Middle frontal gyrus (tissue), 1 donor: ENCODE measurements at regions not wholly inside any gene's neighbourhood (a gene's known extent, or its start where the extent isn't known, plus 50 kb on each side); places are given as distances from the start of the nearest gene placed in this dataset.
"Not testable (repeated sequence)": the region's sequence is repeated elsewhere in the genome, so short reads cannot be mapped to it uniquely, and the experiment has no call there.

Source experiments
- DNase-seq: peaks from one replicate; pipeline ENCODE4 v3.0.0-alpha.2; 2015; ENCODE audit warnings: low spot score; ENCODE audit errors: extremely low spot score

DNA sequence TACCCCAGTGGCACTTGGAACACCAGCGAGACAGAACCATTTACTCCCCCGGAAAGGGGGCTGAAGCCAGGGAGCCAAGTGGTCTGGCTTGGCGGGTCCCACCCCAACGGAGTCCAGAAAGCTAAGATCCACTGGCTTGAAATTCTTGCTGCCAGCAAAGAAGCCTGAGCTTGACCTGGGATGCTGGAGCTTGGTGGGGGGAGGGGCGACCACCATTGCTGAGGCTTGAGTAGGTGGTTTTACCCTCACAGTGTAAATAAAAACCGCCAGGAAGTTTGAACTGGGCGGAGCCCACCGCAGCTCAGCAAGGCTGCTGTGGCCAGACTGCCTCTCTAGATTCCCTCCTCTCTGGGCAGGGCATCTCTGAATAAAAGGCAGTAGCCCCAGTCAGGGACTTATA lies 62.8 kb downstream of the RPS24 start:
- not testable (repeated sequence) for DNase-seq

- not testable (repeated sequence) for DNase-seq
These were observed 68.9 kb downstream of the RPS24 start for GRCh38 chr10:78102593-78102992.

DNA sequence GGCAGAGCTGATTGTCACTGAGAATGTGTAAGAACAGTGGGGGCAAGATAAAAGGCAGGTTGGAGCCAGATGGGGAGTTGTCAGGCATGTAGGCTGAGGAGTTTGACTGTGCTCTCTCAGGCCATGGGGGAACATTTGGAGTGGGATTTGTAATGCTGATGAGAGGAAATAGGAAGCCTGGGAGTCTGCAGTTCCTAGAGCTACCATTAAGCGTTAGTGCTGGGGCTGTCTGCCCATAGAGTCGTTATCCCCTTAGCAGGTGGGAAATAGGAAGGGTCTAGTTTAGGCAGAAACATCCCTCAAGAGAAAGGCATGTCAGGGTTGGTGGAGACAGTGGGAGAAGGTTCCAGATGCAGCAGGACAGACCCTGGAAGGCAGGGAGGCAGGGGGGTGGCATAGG lies 75.5 kb downstream of the RPS24 start:
- DNase-seq = no peak

DNA sequence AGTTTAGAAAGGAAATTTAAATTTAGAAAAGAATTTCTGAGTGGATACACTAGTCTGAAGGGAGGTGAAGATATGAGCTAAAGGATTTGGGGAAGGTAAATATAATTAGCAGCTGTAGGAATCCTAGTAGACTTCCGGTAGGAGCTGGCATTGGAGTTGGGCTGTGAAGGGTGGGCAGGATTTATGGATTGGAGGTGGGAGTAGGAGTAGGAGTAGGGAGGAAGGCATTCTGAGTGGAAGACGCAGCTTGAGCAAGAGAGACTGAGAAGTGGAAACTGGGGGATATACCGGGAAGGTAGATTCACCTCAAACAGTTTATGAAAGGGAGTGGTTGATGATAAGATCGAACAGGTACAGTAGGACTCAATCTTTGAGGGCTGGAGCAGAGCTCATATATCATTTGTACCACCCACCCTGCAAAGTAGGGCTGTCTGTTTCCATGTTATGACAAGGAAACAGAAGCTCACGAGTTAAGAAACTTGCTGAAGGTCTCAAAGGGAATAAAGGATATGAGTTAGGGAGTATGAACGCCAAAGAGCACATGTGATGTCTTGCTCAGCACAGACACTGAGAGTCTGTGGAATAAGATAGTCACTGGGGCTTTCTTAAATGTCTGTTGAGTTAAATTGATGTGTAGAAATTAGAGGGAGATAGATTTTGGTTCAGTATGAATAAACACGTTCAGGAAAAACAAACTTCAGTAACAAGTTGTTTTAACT lies 81.6 kb downstream of the RPS24 start:
- DNase-seq = no peak

- no peak for DNase-seq
These were observed 82.7 kb downstream of the RPS24 start for GRCh38 chr10:78116361-78116760.

- no peak for DNase-seq
These were observed 84.9 kb downstream of the RPS24 start for GRCh38 chr10:78118591-78118990.

DNA sequence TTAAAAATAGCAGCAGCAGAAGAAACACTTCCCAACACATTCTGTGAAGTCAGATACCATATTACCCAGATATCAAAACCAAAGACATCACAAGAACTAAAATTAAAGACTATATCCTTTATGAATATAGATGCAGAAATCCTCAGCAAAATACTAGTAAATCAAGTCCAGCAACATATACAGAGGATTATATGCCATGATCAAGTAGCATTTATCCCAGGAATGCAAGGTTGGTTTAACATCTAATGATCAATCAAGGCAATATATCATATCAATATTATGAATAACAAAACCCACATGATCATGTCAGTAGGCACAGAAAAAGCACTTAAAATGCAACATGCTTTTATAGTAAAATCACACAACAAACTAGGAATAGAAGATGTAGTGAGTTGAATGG lies 88.1 kb downstream of the RPS24 start:
- no peak for DNase-seq

GRCh38 chr10:78124167-78124566 lies 90.5 kb downstream of the RPS24 start:
- DNase-seq = no peak

DNA sequence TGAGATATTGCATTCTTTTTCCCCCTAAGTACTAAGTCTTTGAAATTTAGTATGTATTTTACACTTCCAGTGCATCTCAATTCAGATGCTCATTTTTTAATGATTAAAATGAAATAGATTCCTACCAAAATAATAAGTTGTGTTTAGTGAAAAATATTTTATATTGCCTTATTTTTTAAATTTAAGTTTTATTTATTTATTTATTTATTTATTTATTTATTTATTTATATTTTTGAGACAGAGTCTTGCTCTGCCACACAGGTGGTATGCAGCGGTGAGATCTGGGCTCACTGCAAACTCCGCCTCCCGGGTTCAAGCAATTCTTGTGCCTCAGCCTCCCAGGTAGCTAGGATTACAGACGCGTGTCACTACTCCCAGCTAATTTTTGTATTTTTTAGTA lies 95.5 kb downstream of the RPS24 start:
- DNase-seq = no peak

- DNase-seq = no peak
These were observed 97.5 kb downstream of the RPS24 start for GRCh38 chr10:78130966-78131710.

GRCh38 chr10:78134773-78135306 lies 101.2 kb downstream of the RPS24 start:
- no peak for DNase-seq

- DNase-seq = no peak
These were observed 103.5 kb downstream of the RPS24 start for GRCh38 chr10:78137147-78137546.

DNA sequence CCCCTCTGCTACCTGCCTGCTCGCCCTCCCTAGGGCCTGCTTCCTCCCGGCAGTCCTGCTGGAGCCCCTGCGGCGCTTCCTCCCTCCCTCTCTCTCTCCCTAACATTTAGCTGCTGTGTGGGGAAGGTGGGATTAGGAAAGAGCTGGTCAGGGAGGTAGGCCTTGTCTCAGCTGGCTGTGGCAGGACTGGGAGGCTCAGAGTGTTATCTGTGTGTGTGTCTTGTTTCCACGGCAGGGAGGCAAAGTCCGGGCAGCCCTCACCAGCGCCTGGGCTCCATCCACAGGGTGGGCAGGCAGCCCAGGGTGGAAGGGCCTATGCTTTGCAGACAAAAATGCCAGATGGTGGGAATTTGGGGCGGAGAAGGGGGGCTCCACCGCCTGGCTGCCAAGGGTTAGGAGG lies 105.7 kb downstream of the RPS24 start:
- DNase-seq = no peak

GRCh38 chr10:78140066-78140630 lies 106.5 kb downstream of the RPS24 start:
- DNase-seq = no peak

DNA sequence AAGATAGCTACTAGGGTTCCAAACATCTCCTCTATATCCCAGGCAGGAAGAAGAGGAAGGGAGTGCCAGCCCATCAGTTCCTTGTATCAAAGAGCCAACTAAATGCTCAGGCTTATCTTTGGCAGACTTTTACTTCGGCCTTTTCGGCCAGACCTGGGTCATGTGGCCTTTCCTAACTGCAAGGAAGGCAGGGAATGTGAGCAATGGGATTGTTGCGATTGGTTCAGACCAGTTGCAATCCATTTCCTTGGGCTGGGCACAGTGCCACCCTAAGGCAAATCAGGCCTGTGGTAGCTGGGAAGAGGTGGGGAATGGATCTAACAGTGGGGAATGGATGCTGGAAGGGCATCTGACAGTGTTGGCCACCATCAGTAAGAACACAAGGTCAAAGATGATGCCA lies 109.9 kb downstream of the RPS24 start:
- no peak for DNase-seq

GRCh38 chr10:78146200-78146599 lies 112.5 kb downstream of the RPS24 start:
- no peak for DNase-seq

- no peak for DNase-seq
These were observed 113.5 kb downstream of the RPS24 start for GRCh38 chr10:78147202-78147601.

- no peak for DNase-seq
These were observed 114.7 kb downstream of the RPS24 start for GRCh38 chr10:78148216-78148960.

- no peak for DNase-seq
These were observed 115.4 kb downstream of the RPS24 start for GRCh38 chr10:78148961-78149612.

DNA sequence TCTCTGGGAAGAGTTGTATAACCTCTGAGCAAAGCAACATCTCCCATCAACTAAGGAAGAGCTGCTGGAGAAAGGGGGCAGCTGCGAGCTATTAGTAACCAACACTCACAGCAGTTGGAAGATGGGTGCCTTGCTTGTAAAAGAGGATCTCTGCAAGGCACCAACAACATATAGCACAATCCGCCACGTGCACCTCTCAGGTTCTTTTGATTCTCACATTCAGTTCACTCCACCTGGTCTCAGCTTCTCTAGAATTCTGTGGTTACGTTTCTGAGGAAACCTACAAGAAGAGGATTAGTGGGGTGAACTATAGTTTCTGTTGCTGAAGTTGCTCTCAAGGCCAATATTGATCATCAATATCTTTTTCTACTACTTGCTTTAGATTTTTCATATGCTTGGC lies 117.1 kb downstream of the RPS24 start:
- DNase-seq = no peak

GRCh38 chr10:78155722-78156121 lies 122.1 kb downstream of the RPS24 start:
- DNase-seq = no peak
